ENCODE measurements at regions not wholly inside any gene's neighbourhood (a gene's known extent, or its start where the extent isn't known, plus 50 kb on each side); places are given as distances from the start of the nearest gene placed in this dataset.
"Not testable (repeated sequence)": the region's sequence is repeated elsewhere in the genome, so short reads cannot be mapped to it uniquely, and the experiment has no call there.

DNA sequence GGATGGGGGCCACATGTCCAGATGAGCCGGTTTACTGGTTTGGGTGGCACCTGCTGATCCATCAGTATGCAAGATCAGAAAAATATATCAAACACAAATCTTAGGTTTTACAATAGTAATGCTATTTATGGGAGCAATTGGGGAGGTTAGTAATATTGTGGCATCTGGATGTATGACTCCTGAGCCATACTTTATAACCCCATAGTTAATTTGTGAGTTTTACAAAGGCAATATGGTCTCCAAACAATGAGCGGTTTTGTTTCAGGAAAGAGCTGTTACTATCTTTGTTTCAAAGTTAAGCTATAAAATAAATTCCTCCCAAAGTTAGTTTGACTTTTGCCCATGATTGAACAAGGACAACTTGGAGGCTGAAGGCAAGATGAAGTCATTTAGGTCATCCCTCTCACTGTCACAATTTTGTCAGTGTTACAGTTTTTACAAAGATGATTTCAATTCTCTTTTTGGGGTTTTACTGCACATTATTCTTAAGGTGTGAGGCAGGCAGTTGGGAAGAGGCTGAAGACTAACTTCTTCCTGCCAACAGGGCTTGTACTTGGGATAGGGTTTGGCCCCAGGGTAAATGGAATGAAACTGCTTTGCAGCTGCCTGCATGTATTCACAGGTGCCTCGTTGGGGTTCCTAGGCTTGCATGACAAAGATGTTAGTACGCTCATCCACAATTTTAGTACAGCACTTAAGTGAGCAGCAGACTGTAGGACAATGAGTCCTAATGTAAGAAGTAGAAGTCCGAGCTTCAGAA lies 296.6 kb upstream of the NDN start:
- DNase-seq: no peak

- no peak for DNase-seq
Observed at GRCh38 chr15:23994273-23994672, 307.2 kb upstream of the NDN start.

- DNase-seq: no peak
Observed at GRCh38 chr15:23998056-23998455, 311.0 kb upstream of the NDN start.

- no peak for DNase-seq
Observed at GRCh38 chr15:24008476-24008875, 321.4 kb upstream of the NDN start.

DNA sequence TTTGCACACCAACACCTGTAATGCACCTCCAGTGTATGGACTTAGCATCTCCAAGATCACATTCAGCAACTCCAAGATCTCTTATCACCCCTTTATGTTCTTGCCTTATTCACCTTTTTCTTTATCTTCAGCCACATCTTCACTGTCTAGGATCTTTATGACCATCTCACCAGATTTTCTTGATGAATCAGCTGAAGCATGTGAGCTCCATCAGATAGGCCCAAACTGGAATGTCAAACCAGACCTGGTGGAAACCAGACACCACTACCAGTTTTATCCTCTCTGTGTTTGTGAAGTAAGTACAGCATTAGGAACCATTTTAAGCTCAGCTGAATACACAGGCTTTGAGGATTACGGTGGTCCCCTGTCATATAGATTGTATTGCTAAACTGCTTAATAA lies 330.4 kb upstream of the NDN start:
- DNase-seq: no peak

- no peak for DNase-seq
Observed at GRCh38 chr15:24039683-24040082, 352.6 kb upstream of the NDN start.

DNA sequence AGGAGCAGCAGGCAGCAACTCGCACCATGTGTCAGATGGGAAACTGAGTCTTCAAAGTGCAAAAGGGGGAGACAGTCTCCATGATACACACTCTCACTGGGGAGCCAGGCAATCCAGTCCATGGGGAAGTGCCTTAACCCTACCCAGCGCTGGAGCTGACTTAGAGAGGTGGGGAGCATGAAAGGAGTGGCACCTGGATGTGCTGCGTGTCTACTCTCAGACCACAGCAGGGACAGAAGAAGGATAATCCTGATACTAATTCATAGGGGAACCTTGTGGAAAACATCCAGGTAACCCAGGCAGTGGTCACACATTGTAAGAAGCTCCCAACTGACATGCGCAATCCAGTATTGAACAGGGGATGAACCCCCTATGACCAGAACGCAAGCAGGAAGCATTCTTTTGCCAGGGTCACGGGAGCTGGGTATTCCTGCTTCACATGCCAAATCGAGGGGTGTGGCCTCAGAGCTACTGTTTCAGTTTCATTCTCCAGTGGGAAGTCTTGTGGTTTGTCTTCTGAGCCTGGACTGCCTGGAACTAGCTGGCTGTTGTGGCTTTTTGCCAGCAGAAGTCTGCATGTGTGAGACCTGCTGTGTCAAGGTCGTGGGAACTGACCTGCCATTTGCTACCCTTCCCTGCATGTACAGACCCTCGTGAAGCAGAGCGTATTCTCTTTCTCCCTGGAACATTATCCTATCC lies 367.6 kb upstream of the NDN start:
- DNase-seq: no peak

- DNase-seq: no peak
Observed at GRCh38 chr15:24067733-24068501, 380.8 kb upstream of the NDN start.

GRCh38 chr15:24075420-24076089 lies 388.4 kb upstream of the NDN start:
- DNase-seq: no peak

- DNase-seq: no peak
Observed at GRCh38 chr15:24076090-24076784, 389.1 kb upstream of the NDN start.

DNA sequence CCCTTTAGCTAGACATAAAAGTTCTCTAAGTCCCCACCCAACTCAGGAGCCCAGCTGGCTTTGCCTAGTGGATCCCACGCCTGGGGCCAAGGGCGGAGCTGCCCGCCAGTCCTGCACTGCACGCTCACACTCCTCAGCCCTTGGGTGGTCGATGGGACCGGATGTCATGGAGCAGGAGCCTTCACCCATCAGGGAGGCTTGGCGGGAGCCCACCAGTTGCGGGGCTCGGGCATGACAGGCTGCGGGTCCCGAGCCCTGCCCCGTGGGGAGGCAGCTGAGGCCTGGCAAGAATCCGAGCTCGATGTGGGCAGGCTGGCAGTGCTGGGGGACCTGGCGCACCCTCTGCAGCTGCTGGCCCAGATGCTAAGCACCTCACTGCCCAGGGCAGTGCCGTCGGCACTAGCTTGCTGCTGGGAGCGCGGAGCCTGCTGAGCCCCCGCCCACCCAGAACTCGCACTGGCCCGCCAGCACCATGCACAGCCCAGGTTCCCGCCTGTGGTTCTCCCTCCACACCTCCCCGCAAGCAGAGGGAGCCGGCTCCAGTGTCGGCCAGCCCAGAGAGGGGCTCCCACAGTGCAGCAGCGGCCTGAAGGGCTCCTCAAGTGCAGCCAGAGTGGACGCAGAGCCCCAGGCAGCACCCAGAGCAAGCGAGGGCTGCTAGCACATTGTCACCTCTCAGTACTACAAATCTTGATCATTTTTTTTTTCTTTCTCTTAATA lies 391.4 kb upstream of the NDN start:
- no peak for DNase-seq

DNA sequence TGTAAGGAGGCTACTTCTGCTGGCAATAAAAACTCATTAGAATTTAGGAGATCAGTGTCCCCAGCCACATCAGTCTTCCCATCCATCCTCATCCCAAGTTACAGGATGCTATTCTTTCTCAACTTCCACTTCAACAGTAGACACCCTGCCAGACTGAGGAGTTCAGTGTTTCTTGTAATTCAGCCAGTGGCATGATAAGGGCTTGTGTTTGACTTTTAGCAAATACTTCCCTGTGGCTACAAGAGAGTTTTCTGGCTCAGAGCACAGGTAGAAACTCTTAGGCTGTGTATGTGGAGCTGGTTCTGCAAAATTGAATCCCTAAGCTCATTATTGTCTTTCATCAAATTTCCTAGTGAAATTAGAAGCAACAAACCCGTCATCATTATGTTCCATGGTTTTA lies 401.8 kb upstream of the NDN start:
- DNase-seq: not testable (repeated sequence)

GRCh38 chr15:24101503-24101902 lies 414.4 kb upstream of the NDN start:
- not testable (repeated sequence) for DNase-seq

DNA sequence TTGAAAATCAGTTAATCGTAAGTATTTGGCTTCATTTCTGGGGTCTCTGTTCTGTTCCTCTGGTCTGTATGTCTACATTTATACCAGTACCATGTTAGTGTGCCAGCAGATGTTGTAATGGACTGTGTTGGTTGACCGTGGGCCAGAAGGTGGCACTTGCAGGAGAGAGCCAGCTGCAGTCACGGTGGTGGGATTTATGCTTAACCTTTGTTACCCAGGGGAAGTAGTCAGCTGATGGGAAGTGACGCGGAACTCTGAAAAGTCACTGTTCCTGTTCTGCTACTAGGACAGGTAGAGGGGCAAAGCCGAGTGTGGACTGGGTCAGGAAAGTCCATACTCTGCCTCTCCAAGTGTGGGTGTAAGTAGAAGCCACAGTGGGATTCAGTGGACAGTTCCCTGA lies 420.4 kb upstream of the NDN start:
- not testable (repeated sequence) for DNase-seq

GRCh38 chr15:24107948-24108347 lies 420.8 kb upstream of the NDN start:
- DNase-seq: not testable (repeated sequence)

GRCh38 chr15:24108349-24108748 lies 421.2 kb upstream of the NDN start:
- not testable (repeated sequence) for DNase-seq

GRCh38 chr15:24139622-24140021 lies 452.5 kb upstream of the NDN start:
- DNase-seq: not testable (repeated sequence)

GRCh38 chr15:24145070-24145469 lies 458.0 kb upstream of the NDN start:
- not testable (repeated sequence) for DNase-seq

GRCh38 chr15:24146251-24146650 lies 459.1 kb upstream of the NDN start:
- no peak for DNase-seq

GRCh38 chr15:24150542-24150941 lies 463.4 kb upstream of the NDN start:
- DNase-seq: no peak

GRCh38 chr15:24158306-24158705 lies 471.2 kb upstream of the NDN start:
- not testable (repeated sequence) for DNase-seq

DNA sequence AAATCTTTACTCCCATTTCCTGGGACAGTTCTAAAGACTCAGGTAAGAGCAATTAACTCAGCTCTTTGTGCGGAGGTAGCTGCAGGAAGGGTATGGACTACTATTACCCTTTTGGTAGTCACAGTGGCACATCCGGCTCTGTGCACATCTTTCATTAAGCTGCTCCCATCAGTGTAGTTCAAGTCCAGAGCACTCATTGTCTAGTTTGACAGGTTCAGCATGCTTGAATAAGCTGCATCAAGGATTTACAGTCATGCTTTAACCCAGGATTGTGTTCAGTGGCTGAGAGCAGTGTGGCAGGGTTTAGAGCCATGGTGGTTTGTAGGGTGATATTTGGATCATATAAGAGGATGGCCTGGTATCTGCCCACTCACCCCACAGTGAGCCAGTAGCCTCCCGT lies 478.4 kb upstream of the NDN start:
- not testable (repeated sequence) for DNase-seq

All from T-helper 2 cell (primary cell).